K562 (cell line): ENCODE measurements at regions not wholly inside any gene's neighbourhood (a gene's known extent, or its start where the extent isn't known, plus 50 kb on each side); places are given as distances from the start of the nearest gene placed in this dataset.

Experiments used
- ATAC-seq: fragments of 200-7000 bp; cut with Tn5 transposase; 3 replicates; pipeline ENCODE4 v1.9.1; 2020; ENCODE audit warnings: moderate library complexity
- BruUV-seq: library from RNA; stranded (reverse); fragments of 400-500 nt; replicated peaks from 2 replicates; lab custom pipeline; 2021; lab: Mats Ljungman, UMichigan
- CTCF ChIA-PET: fragments of 300-600 bp; formaldehyde crosslinking; extraction: SDS; loops from one replicate; lab custom pipeline; 2021; ENCODE audit warnings: low intra/inter-chr PET ratio; lab: Yijun Ruan, JAX
- POLR2A ChIA-PET: fragments of 300-600, 350-650 bp; sonication (Branson Sonifier 250); formaldehyde crosslinking; extraction: SDS; loops from one replicate; lab custom pipeline; 2021; ENCODE audit warnings: antibody characterized with exemption, inconsistent platforms; lab: Yijun Ruan, JAX
- DNase-seq, 4 experiments: peaks; one replicate each; pipeline versions ENCODE4 v3.0.0 to v3.0.0-alpha.2; 2011 to 2018; ENCODE audit warnings: low spot score in 3 of 4, mixed read lengths in 3 of 4; ENCODE audit errors: extremely low read depth in 1 of 4
- FAIRE-seq: peaks from 2 replicates; lab custom pipeline; 2011; peaks lifted over from hg19 to GRCh38; lab: Jason Lieb, UNC
- H2AFZ ChIP-seq: 2 replicates; pipeline ENCODE4 v1.6.0; 2011; ENCODE audit warnings: low read depth, low read length, control low read depth, inconsistent platforms
- H3K27ac ChIP-seq: fragments of 200-600 bp; 3 replicates; pipeline ENCODE4 v1.8.0; 2011; ENCODE audit warnings: low read depth, mild to moderate bottlenecking, control low read depth, inconsistent platforms, low read length, moderate library complexity, mixed read lengths; ENCODE audit errors: extremely low read depth
- H3K27me3 ChIP-seq, 2 experiments: fragments of 300-600 bp in 1 of 2; 2 replicates in 1 of 2; 3 replicates in 1 of 2; pipeline versions ENCODE4 v1.6.0 to v1.8.0; 2011; ENCODE audit warnings: inconsistent platforms in 2 of 2, low read length in 2 of 2, mild to moderate bottlenecking in 1 of 2, mixed read lengths in 1 of 2, moderate library complexity in 1 of 2; ENCODE audit not compliant: control insufficient read depth in 2 of 2, insufficient read depth in 2 of 2
- H3K36me3 ChIP-seq: fragments of 300-600 bp; 3 replicates; pipeline ENCODE4 v1.8.0; 2011; ENCODE audit warnings: mild to moderate bottlenecking, low read length, inconsistent platforms; ENCODE audit not compliant: control insufficient read depth, insufficient read depth
- H3K4me1 ChIP-seq, 2 experiments: fragments of 200-600 bp in 1 of 2; replicated peaks in 1 of 2; 2 replicates in 1 of 2; 3 replicates in 1 of 2; pipeline versions ENCODE4 v1.5.1 to v1.8.0; 2011; ENCODE audit warnings: inconsistent platforms in 2 of 2, low read length in 2 of 2, mild to moderate bottlenecking in 1 of 2, mixed read lengths in 1 of 2, moderate library complexity in 1 of 2; ENCODE audit not compliant: control insufficient read depth in 2 of 2, insufficient read depth in 2 of 2
- H3K4me2 ChIP-seq: 2 replicates; pipeline ENCODE4 v1.6.1; 2011; ENCODE audit warnings: low read length, control low read depth, inconsistent platforms, mixed read lengths; ENCODE audit not compliant: insufficient read depth
- H3K4me3 ChIP-seq: fragments of 200-600 bp; sonication (generic), shearing (Covaris generic); 2 replicates; pipeline ENCODE4 v1.5.1; 2016; ENCODE audit warnings: control low read depth, inconsistent platforms
- H3K79me2 ChIP-seq: fragments of 200-600 bp; 3 replicates; pipeline ENCODE4 v1.8.0; 2011; ENCODE audit warnings: low read length, inconsistent platforms; ENCODE audit not compliant: control insufficient read depth, insufficient read depth
- H3K9ac ChIP-seq, 2 experiments: 2 replicates each; pipeline versions ENCODE4 v1.6.0 to v1.6.1; 2011; ENCODE audit warnings: low read depth in 2 of 2, low read length in 2 of 2, control low read depth in 1 of 2, inconsistent platforms in 1 of 2, mild to moderate bottlenecking in 1 of 2, mixed read lengths in 1 of 2; ENCODE audit not compliant: insufficient read depth in 1 of 2
- H3K9me1 ChIP-seq: one replicate; pipeline ENCODE4 v1.6.0; 2011; ENCODE audit warnings: inconsistent platforms, mild to moderate bottlenecking, low read length, moderate library complexity; ENCODE audit not compliant: control insufficient read depth, insufficient read depth
- H3K9me3 ChIP-seq: replicated peaks from 2 replicates; pipeline ENCODE4 v1.5.1; 2011; ENCODE audit warnings: low read depth, low read length, inconsistent platforms; ENCODE audit not compliant: control insufficient read depth, insufficient read depth
- H4K20me1 ChIP-seq: replicated peaks from 2 replicates; pipeline ENCODE4 v1.6.1; 2011; ENCODE audit warnings: low read length, inconsistent platforms, mixed read lengths; ENCODE audit not compliant: control insufficient read depth, insufficient read depth
- BACH1 ChIP-seq: fragments of 200-800 bp; sonication (Bioruptor generic); IDR thresholded peaks from 2 replicates; pipeline ENCODE4 v1.6.1; 2016; ENCODE audit warnings: missing genetic modification characterization, missing compliant biosample characterization
- CBFA2T3 ChIP-seq: fragments of 450-650 bp; IDR thresholded peaks from 2 replicates; pipeline ENCODE4 v1.6.1; 2017
- CEBPG ChIP-seq, 3 experiments: fragments of 200-800 bp in 1 of 3; sonication (Bioruptor generic) in 1 of 3; sonication (generic) in 1 of 3; formaldehyde crosslinking in 1 of 3; IDR thresholded peaks in 2 of 3; conservative IDR thresholded peaks in 1 of 3; 2 replicates each; pipeline versions ENCODE4 v1.6.1 to v1.8.0; 2016 to 2022; ENCODE audit warnings: missing compliant biosample characterization in 2 of 3, missing genetic modification characterization in 2 of 3, mild to moderate bottlenecking in 1 of 3, missing genetic modification reagents in 1 of 3
- DACH1 ChIP-seq: fragments of 450-650 bp; IDR thresholded peaks from 2 replicates; pipeline ENCODE4 v1.6.1; 2018; ENCODE audit not compliant: partially characterized antibody
- ETS2 ChIP-seq: IDR thresholded peaks from 2 replicates; pipeline ENCODE4 v1.6.1; 2016; ENCODE audit warnings: borderline replicate concordance, missing genetic modification characterization, mild to moderate bottlenecking, moderate library complexity, missing compliant biosample characterization; ENCODE audit not compliant: poor library complexity, severe bottlenecking
- MCM3 ChIP-seq: fragments of 450-650 bp; IDR thresholded peaks from 2 replicates; pipeline ENCODE4 v1.6.1; 2016
- NFYB ChIP-seq: IDR thresholded peaks from 2 replicates; pipeline ENCODE4 v1.6.1; 2011; ENCODE audit warnings: mild to moderate bottlenecking, moderate library complexity; ENCODE audit not compliant: insufficient read length; ENCODE audit errors: extremely low read depth
- PHF8 ChIP-seq: fragments of 200-600 bp; sonication (generic); IDR thresholded peaks from 2 replicates; pipeline ENCODE4 v1.6.1; 2012; ENCODE audit warnings: mixed run types, mild to moderate bottlenecking, inconsistent platforms, low read length, moderate library complexity, borderline replicate concordance
- PTBP1 ChIP-seq: fragments of 200-400 bp; formaldehyde crosslinking; IDR thresholded peaks from 2 replicates; pipeline ENCODE4 v1.6.1; 2017; ENCODE audit warnings: low read depth, low read length
- SAP30 ChIP-seq: fragments of 200-600 bp; sonication (generic); IDR thresholded peaks from 2 replicates; pipeline ENCODE4 v1.6.1; 2012; ENCODE audit warnings: borderline replicate concordance, low read depth, mild to moderate bottlenecking, moderate library complexity, low read length, control low read depth, inconsistent platforms; ENCODE audit not compliant: insufficient read depth, poor library complexity, severe bottlenecking
- SLC30A9 ChIP-seq: fragments of 250-450 bp; sonication (Bioruptor Pico); IDR thresholded peaks from 2 replicates; pipeline ENCODE4 v1.8.0; 2022; ENCODE audit warnings: mild to moderate bottlenecking, moderate library complexity
- SUPT5H ChIP-seq: fragments of 450-650 bp; IDR thresholded peaks from 2 replicates; pipeline ENCODE4 v1.6.1; 2016
- TAL1 ChIP-seq: fragments of 450-650 bp; IDR thresholded peaks from 2 replicates; pipeline ENCODE4 v1.6.1; 2016; ENCODE audit warnings: mild to moderate bottlenecking
- TCFL5 ChIP-seq: fragments of 250-450 bp; sonication (Bioruptor Pico); conservative IDR thresholded peaks from 2 replicates; pipeline ENCODE4 v1.6.1; 2021; ENCODE audit warnings: mild to moderate bottlenecking, moderate library complexity, matching md5 sums
- TOE1 ChIP-seq, 2 experiments: fragments of 450-650 bp in 1 of 2; sonication (generic) in 1 of 2; formaldehyde crosslinking in 1 of 2; IDR thresholded peaks; 2 replicates each; pipeline versions ENCODE4 v1.7.1 to v1.8.0; 2016 to 2022; ENCODE audit warnings: borderline replicate concordance in 2 of 2, mild to moderate bottlenecking in 2 of 2, antibody characterized with exemption in 1 of 2, inconsistent platforms in 1 of 2, low read depth in 1 of 2, missing genetic modification reagents in 1 of 2, moderate library complexity in 1 of 2
- WHSC1 ChIP-seq: IDR thresholded peaks from one replicate; pipeline ENCODE4 v1.6.1; 2012; ENCODE audit warnings: low read length, control low read depth, inconsistent platforms
- ZFP1 ChIP-seq: fragments of 450-650 bp; formaldehyde crosslinking; IDR thresholded peaks from 2 replicates; pipeline ENCODE4 v1.4.0; 2020; ENCODE audit warnings: mild to moderate bottlenecking, mixed read lengths
- ZFP30 ChIP-seq: fragments of 250-450 bp; sonication (Bioruptor Pico); IDR thresholded peaks from 2 replicates; pipeline ENCODE4 v1.8.0; 2022; ENCODE audit warnings: moderate library complexity, mild to moderate bottlenecking, inconsistent platforms, borderline replicate concordance
- ZNF518B ChIP-seq: fragments of 250-450 bp; sonication (Bioruptor Pico); IDR thresholded peaks from 2 replicates; pipeline ENCODE4 v1.5.0; 2021; ENCODE audit warnings: mild to moderate bottlenecking, moderate library complexity
- ZNF586 ChIP-seq: fragments of 450-650 bp; formaldehyde crosslinking; conservative IDR thresholded peaks from 2 replicates; pipeline ENCODE4 v1.4.0; 2020; ENCODE audit warnings: mild to moderate bottlenecking, moderate library complexity
- ZNF79 ChIP-seq: fragments of 250-450 bp; sonication (Bioruptor Pico); IDR thresholded peaks from 2 replicates; pipeline ENCODE4 v1.4.0; 2020; ENCODE audit warnings: low read depth, mild to moderate bottlenecking, moderate library complexity
- WGBS: fragments of 100-300 bp; shearing (Covaris generic); methylation state at CpG from one replicate; pipeline ENCODE4 v1.1.6; 2016; ENCODE audit warnings: low coverage, mixed read lengths; ENCODE audit not compliant: insufficient coverage; ENCODE audit errors: missing lambda C conversion rate; 5-methylcytosine and 5-hydroxymethylcytosine counted together
- in situ Hi-C: fragments of 300-500 bp; cut with MboI; formaldehyde crosslinking; loops from 4 replicates; pipeline ENCODE4 v1.15.0; 2018; ENCODE audit warnings: inconsistent platforms, mixed read lengths
- intact Hi-C: fragments of 100-400 bp; cut with micrococcal nuclease; formaldehyde crosslinking; loops from 2 replicates; pipeline ENCODE4 v1.14.2; 2022

GRCh38 chr12:112740387-112740934 is 51.1 kb upstream of the RPH3A start:
- 2% methylated on average over 3 of the region's 3 CpGs for WGBS
- DNase-seq: peak in 1 of 4 experiments; percentile 8
- no peak overlapping the region for H3K9ac ChIP-seq
- H3K4me3 ChIP-seq: no peak overlapping the region
- no peak overlapping the region for H3K27ac ChIP-seq
- peaks cover 0 to 8% of the 10 kb centered on the region in 2 experiments; a peak in 1 of 5 replicates for H3K4me1 ChIP-seq
- no peaks in the 10 kb centered on the region for H3K79me2 ChIP-seq
- H4K20me1 ChIP-seq: no peaks in the 10 kb centered on the region
- peaks cover 0 to 2% of the 10 kb centered on the region in 2 experiments; a peak in 1 of 5 replicates for H3K27me3 ChIP-seq
- FAIRE-seq: no peak
- no peak for ATAC-seq
- no peaks in the 10 kb centered on the region for H3K9me3 ChIP-seq
- H2AFZ ChIP-seq: no peak overlapping the region
- intact Hi-C loops: no loop called here
- in situ Hi-C loops: no loop called here
- H3K36me3 ChIP-seq: no peaks in the 10 kb centered on the region
- H3K4me2 ChIP-seq: no peak overlapping the region
- H3K9me1 ChIP-seq: no peaks in the 10 kb centered on the region
- no TSS peak for BruUV-seq
- POLR2A ChIA-PET: interaction anchor here (0.7 to 2.0 kb wide), 4 partner anchors 8 to 533 kb away, joined by 3 to 9 read pairs (median 3); no protein-coding TSS in a partner anchor
- CTCF ChIA-PET: no interaction called here
- TF ChIP-seq BACH1 (tag): no peak
- TF ChIP-seq SUPT5H: no peak
- TF ChIP-seq ETS2 (tag): no peak
- peak; percentile 59 for TF ChIP-seq CBFA2T3
- no peak for TF ChIP-seq ZFP1 (CRISPR knock-in tag)
- peak; percentile 67 for TF ChIP-seq TAL1
- TF ChIP-seq CEBPG (CRISPR knock-in tag; IDR thresholded peaks at IDR 0.05): no peak
- TF ChIP-seq CEBPG (tag; conservative IDR thresholded peaks at IDR 0.05 in 1 of 2, IDR thresholded peaks at IDR 0.05 in 1 of 2): peak in 1 of 2 experiments; percentile 78; a peak in 2 of 4 replicates
- TF ChIP-seq ZNF586 (CRISPR knock-in tag): no peak
- TF ChIP-seq DACH1: no peak
- no peak for TF ChIP-seq WHSC1
- TF ChIP-seq PTBP1: no peak
- TF ChIP-seq SLC30A9: no peak
- TF ChIP-seq MCM3: no peak
- TF ChIP-seq SAP30: no peak
- no peak for TF ChIP-seq TOE1 (IDR thresholded peaks at IDR 0.05; ENCODE audit: borderline replicate concordance)
- no peak for TF ChIP-seq TOE1 (CRISPR knock-in tag; IDR thresholded peaks at IDR 0.05; ENCODE audit: borderline replicate concordance, low read depth)
- no peak for TF ChIP-seq ZNF79 (CRISPR knock-in tag)
- no peak for TF ChIP-seq NFYB
- no peak for TF ChIP-seq ZNF518B (CRISPR knock-in tag)
- TF ChIP-seq PHF8: no peak
- TF ChIP-seq TCFL5 (CRISPR knock-in tag): no peak
- TF ChIP-seq ZFP30 (CRISPR knock-in tag): no peak
